Transverse colon (tissue), 4 donors: ENCODE measurements at regions not wholly inside any gene's neighbourhood (a gene's known extent, or its start where the extent isn't known, plus 50 kb on each side); places are given as distances from the start of the nearest gene placed in this dataset.

Experiments used
- DNase-seq: peaks from one replicate; pipeline ENCODE4 v3.0.0-alpha.2; 2019
- H3K27ac ChIP-seq, 4 donors: fragments of 200-600 bp; sonication (generic); 2 replicates each; pipeline ENCODE4 v1.5.1; 2016 to 2018; ENCODE audit warnings: inconsistent platforms in 4 of 4
- H3K27me3 ChIP-seq: fragments of 200-600 bp; sonication (generic); 2 replicates; pipeline ENCODE4 v1.5.1; 2017; ENCODE audit warnings: inconsistent platforms
- H3K36me3 ChIP-seq, 4 donors: fragments of 200-600 bp; sonication (generic); 2 replicates each; pipeline ENCODE4 v1.5.1; 2017 to 2019; ENCODE audit warnings: inconsistent platforms in 4 of 4
- H3K4me1 ChIP-seq, 4 donors: fragments of 200-600 bp; sonication (generic); 2 replicates each; pipeline ENCODE4 v1.5.1; 2017 to 2020; ENCODE audit warnings: inconsistent platforms in 4 of 4
- H3K4me3 ChIP-seq, 4 donors: fragments of 200-600 bp; sonication (generic); 1 replicate in 1 of 4; 2 replicates in 3 of 4; pipeline versions ENCODE4 v1.5.1 to v1.6.1; 2017 to 2019; ENCODE audit warnings: inconsistent platforms in 4 of 4
- H3K9me3 ChIP-seq, 2 donors: fragments of 200-600 bp; sonication (generic); 2 replicates each; pipeline ENCODE4 v1.5.1; 2017 to 2019; ENCODE audit warnings: inconsistent platforms in 2 of 2
- CTCF ChIP-seq, 5 experiments: fragments of 200-600 bp in 3 of 5; fragments of 450-650 bp in 2 of 5; sonication (generic) in 3 of 5; IDR thresholded peaks; 1 replicate in 2 of 5; 2 replicates in 3 of 5; pipeline ENCODE4 v1.5.1; 2016 to 2017; ENCODE audit warnings: antibody characterized with exemption in 5 of 5, inconsistent platforms in 3 of 5, mild to moderate bottlenecking in 2 of 5, moderate library complexity in 1 of 5
- EP300 ChIP-seq: sonication (generic); formaldehyde crosslinking; IDR thresholded peaks from one replicate; pipeline ENCODE4 v1.6.1; 2017; ENCODE audit warnings: antibody characterized with exemption, low read depth
- POLR2A ChIP-seq: fragments of 450-650 bp; IDR thresholded peaks from one replicate; pipeline ENCODE4 v1.6.1; 2016; ENCODE audit warnings: antibody characterized with exemption, mild to moderate bottlenecking, moderate library complexity
- POLR2AphosphoS5 ChIP-seq, 3 donors: sonication (generic); formaldehyde crosslinking; IDR thresholded peaks; one replicate each; pipeline ENCODE4 v1.6.1; 2016; ENCODE audit warnings: antibody characterized with exemption in 3 of 3
- WGBS, 2 donors: methylation state at CpG; one replicate each; pipeline ENCODE4 v1.1.5; 2018; ENCODE audit warnings: low coverage in 1 of 2; 5-methylcytosine and 5-hydroxymethylcytosine counted together
- in situ Hi-C, 4 donors: fragments of 200-750 bp; cut with MboI; loops; one replicate each; pipeline versions ENCODE4 v1.15.0 to v1.15.1; 2017; ENCODE audit warnings: low sequenced_read_pairs in 3 of 4, low pct_ligation_motif_present in 1 of 4, low pct_unique_long_range_greater_than_20kb in 1 of 4
- intact Hi-C: fragments of 100-400 bp; cut with DNase I; formaldehyde crosslinking; loops from one replicate; pipeline ENCODE4 v1.15.1; 2023; ENCODE audit warnings: low total_unique reads

GRCh38 chr11:122494221-122494620 lies 161.3 kb upstream of the UBASH3B start:
- in situ Hi-C loops = no loop called here
- Histone ChIP-seq H3K9me3 (no peaks in the 10 kb centered on the region), H3K27me3 (no peaks in the 10 kb centered on the region), H3K36me3 (no peaks in the 10 kb centered on the region), H3K4me3 (no peak overlapping the region), H3K27ac (no peak overlapping the region), H3K4me1 (no peaks in the 10 kb centered on the region)
- DNase-seq = no peak
- no peak for TF ChIP-seq CTCF (IDR thresholded peaks at IDR 0.05)
- no peak for TF ChIP-seq EP300
- intact Hi-C loops = no loop called here
- 50 to 69% methylated on average over 1 to 2 of the region's 2 CpGs for WGBS, 2 donors

DNA sequence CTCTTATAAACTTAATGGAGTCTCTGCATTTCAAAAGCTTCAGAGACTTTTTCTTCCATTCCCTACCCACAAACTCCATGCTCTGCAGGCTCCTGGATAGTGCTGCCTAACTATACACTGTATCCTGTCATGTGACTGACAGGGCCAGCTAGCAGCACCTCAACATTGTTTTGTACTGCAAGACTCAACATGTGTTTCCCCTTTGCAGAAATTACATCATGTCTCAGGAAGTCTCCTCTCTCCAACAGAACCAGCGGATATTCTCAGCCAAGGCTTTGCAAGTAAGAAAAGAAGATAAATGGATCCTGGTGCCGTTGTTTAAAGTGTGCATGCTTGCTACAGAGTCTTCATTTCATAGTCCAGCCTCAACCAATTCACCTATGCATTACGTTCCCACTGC lies 164.0 kb upstream of the UBASH3B start:
- WGBS, 2 donors = 24 to 54% methylated on average over 2 to 3 of the region's 3 CpGs
- intact Hi-C loops = no loop called here
- no peak for DNase-seq
- Histone ChIP-seq H3K4me1 (no peaks in the 10 kb centered on the region), H3K36me3 (no peaks in the 10 kb centered on the region), H3K9me3 (no peaks in the 10 kb centered on the region), H3K4me3 (no peak overlapping the region), H3K27me3 (no peaks in the 10 kb centered on the region), H3K27ac (no peak overlapping the region)
- in situ Hi-C loops = no loop called here
- TF ChIP-seq POLR2AphosphoS5 (IDR thresholded peaks at IDR 0.05) = no peak
- TF ChIP-seq EP300 = no peak
- no peak for TF ChIP-seq POLR2A
- TF ChIP-seq CTCF (IDR thresholded peaks at IDR 0.05) = no peak

- Histone ChIP-seq H3K4me3 (no peak overlapping the region), H3K4me1 (no peaks in the 10 kb centered on the region), H3K36me3 (no peaks in the 10 kb centered on the region), H3K9me3 (no peaks in the 10 kb centered on the region), H3K27me3 (no peaks in the 10 kb centered on the region), H3K27ac (no peak overlapping the region)
- in situ Hi-C loops = no loop called here
- intact Hi-C loops = no loop called here
- DNase-seq = no peak
- WGBS, 2 donors = 82 to 86% methylated on average over 8 of the region's 8 CpGs
- no peak for TF ChIP-seq EP300
- TF ChIP-seq POLR2AphosphoS5 (IDR thresholded peaks at IDR 0.05) = no peak
- no peak for TF ChIP-seq POLR2A
- TF ChIP-seq CTCF (IDR thresholded peaks at IDR 0.05) = no peak
Measured at GRCh38 chr11:122488892-122489706, 166.4 kb upstream of the UBASH3B start.

GRCh38 chr11:122487669-122488068 lies 167.9 kb upstream of the UBASH3B start:
- in situ Hi-C loops = no loop called here
- H3K4me1 ChIP-seq = no peaks in the 10 kb centered on the region
- WGBS, 2 donors = 80% methylated on average over 3 of the region's 3 CpGs; no CpG with 5 or more reads in 1 of the 2 donors

More at GRCh38 chr11:122487669-122488068, 167.9 kb upstream of the UBASH3B start:
- no peak for DNase-seq
- no peak overlapping the region for H3K4me3 ChIP-seq
- no peaks in the 10 kb centered on the region for H3K27me3 ChIP-seq
- TF ChIP-seq EP300 (no peak), POLR2AphosphoS5 (IDR thresholded peaks at IDR 0.05) (no peak), POLR2A (no peak), CTCF (IDR thresholded peaks at IDR 0.05) (no peak)
- intact Hi-C loops = no loop called here
- no peaks in the 10 kb centered on the region for H3K36me3 ChIP-seq
- no peak overlapping the region for H3K27ac ChIP-seq
- peaks cover 0 to 4% of the 10 kb centered on the region in 2 donors for H3K9me3 ChIP-seq
